ENCODE measurements at regions not wholly inside any gene's neighbourhood (a gene's known extent, or its start where the extent isn't known, plus 50 kb on each side); places are given as distances from the start of the nearest gene placed in this dataset.

DNA sequence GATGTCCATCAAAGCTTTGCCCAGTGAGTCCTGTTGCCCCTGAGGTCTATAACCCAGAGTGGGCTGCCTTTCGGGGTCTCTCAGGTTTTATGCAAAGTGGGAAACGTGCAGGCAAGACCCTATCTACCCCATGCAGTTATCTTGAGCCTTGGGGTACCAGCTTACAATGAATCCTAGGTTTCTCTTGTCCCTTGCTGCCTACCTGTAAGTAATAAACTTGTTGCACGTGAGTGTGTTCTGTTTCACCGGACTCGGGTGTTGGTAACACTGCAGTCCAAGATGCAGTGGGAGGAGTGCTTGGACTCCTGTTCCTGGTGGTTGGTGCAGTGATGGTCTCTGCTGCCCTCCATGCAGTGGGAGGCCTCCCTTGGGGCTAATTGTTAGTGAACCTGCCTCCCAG is 85.6 kb upstream of the ALDH1B1 start:
- no peak for DNase-seq (ENCODE audit: extremely low spot score, unreplicated experiment)
- Mint-ChIP-seq H3K27ac (no peak overlapping the region), H3K4me1 (ENCODE audit: unreplicated experiment) (peaks cover 13% of the 10 kb centered on the region), H3K36me3 (no peaks in the 10 kb centered on the region), H3K27me3 (peaks cover 16% of the 10 kb centered on the region), H3K9me3 (peaks cover 5% of the 10 kb centered on the region), H3K4me3 (no peak overlapping the region)
- TF ChIP-seq, protein P1, sequence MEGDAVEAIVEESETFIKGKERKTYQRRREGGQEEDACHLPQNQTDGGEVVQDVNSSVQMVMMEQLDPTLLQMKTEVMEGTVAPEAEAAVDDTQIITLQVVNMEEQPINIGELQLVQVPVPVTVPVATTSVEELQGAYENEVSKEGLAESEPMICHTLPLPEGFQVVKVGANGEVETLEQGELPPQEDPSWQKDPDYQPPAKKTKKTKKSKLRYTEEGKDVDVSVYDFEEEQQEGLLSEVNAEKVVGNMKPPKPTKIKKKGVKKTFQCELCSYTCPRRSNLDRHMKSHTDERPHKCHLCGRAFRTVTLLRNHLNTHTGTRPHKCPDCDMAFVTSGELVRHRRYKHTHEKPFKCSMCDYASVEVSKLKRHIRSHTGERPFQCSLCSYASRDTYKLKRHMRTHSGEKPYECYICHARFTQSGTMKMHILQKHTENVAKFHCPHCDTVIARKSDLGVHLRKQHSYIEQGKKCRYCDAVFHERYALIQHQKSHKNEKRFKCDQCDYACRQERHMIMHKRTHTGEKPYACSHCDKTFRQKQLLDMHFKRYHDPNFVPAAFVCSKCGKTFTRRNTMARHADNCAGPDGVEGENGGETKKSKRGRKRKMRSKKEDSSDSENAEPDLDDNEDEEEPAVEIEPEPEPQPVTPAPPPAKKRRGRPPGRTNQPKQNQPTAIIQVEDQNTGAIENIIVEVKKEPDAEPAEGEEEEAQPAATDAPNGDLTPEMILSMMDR (conservative IDR thresholded peaks at IDR 0.05) = no peak

DNA sequence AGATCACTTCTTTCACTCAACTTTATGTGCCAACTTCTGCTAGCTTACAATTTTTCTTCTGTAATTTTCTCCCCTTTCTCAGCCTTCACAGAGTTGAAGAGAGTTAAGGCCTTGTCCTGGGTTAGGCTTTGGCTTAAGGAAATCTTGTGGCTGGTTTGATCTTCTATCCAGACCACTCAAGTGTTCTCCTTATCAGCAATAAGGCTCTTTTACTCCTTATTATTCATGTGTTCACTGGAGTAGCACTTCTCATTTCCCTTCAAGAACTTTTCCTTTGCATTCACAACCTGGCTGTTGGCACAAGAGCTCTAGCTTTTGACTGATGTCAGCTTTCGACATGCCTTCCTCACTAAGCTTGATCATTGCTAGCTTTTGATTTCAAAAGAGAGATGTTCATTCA is 86.9 kb upstream of the ALDH1B1 start:
- DNase-seq (ENCODE audit: extremely low spot score, unreplicated experiment) = no peak
- Mint-ChIP-seq H3K36me3 (no peaks in the 10 kb centered on the region), H3K4me1 (ENCODE audit: unreplicated experiment) (peaks cover 12% of the 10 kb centered on the region)

DNA sequence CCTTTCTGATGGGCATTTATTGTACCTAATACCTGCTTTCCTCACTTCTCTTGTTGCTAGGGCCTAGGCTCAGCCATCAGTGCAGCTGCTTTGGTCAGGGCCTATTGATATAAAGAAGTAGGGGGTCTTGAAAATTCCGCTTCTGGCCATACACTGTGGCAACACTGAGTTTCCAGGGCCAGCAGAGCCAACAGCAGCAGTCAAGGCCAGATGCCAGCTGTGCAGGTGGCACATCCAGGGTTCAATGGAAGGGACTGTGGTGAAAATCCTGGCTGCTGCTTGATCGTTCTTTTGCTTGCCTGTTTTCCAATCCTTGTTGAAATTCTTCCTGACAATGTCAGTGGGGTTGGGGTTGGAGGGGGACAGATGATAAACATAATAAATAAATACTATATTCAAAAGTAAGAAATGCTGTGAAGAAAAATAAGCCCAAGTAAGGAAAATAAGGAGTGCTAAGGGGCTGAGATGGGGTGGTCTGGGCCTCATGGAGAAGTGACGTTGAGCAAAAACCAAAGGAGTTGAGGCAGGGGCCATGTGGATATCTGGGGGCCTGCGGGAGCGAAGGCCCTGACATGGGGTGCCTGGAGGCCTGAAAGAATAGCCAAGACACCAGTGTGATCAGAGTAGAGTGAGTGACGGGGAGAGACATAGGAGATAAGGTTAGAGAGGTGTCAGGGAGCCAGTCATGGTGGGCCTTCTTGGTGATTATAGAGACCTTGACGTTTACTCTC is 91.0 kb upstream of the ALDH1B1 start:
- Mint-ChIP-seq H3K27ac (no peak overlapping the region), H3K36me3 (no peaks in the 10 kb centered on the region), H3K27me3 (peaks cover 11% of the 10 kb centered on the region), H3K9me3 (peaks cover 5% of the 10 kb centered on the region), H3K4me3 (no peak overlapping the region), H3K4me1 (ENCODE audit: unreplicated experiment) (peaks cover 17% of the 10 kb centered on the region)
- DNase-seq (ENCODE audit: extremely low spot score, unreplicated experiment) = no peak
- TF ChIP-seq, protein P1 (conservative IDR thresholded peaks at IDR 0.05) = no peak

More for the DNA sequence above, 86.9 kb upstream of the ALDH1B1 start:
- no peak overlapping the region for H3K4me3 Mint-ChIP-seq
- TF ChIP-seq, protein P1 (conservative IDR thresholded peaks at IDR 0.05) = no peak
- no peak overlapping the region for H3K27ac Mint-ChIP-seq
- peaks cover 14% of the 10 kb centered on the region for H3K27me3 Mint-ChIP-seq
- H3K9me3 Mint-ChIP-seq = peaks cover 5% of the 10 kb centered on the region

DNA sequence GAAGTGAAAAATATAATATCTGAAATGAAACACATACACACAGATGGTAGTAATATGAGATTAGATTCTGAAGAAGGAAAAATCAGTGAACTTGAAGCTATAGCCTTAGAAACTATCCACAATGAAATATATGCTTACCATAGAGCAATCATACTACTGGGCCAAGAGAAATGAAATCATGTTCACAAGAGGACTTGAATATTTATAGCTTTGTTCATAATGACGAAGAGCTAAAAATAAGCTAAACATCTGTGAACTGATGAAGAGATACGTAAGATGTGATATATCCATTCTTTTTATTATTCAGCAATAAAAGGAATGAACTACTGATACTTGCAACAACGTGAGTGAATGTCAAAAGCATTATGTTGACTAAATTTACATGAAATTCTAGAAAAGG is 92.6 kb upstream of the ALDH1B1 start:
- Mint-ChIP-seq H3K27ac (no peak overlapping the region), H3K9me3 (no peaks in the 10 kb centered on the region), H3K4me1 (ENCODE audit: unreplicated experiment) (peaks cover 27% of the 10 kb centered on the region), H3K27me3 (peaks cover 15% of the 10 kb centered on the region), H3K36me3 (no peaks in the 10 kb centered on the region), H3K4me3 (no peak overlapping the region)
- TF ChIP-seq, protein P1 (conservative IDR thresholded peaks at IDR 0.05) = no peak
- DNase-seq (ENCODE audit: extremely low spot score, unreplicated experiment) = no peak

DNA sequence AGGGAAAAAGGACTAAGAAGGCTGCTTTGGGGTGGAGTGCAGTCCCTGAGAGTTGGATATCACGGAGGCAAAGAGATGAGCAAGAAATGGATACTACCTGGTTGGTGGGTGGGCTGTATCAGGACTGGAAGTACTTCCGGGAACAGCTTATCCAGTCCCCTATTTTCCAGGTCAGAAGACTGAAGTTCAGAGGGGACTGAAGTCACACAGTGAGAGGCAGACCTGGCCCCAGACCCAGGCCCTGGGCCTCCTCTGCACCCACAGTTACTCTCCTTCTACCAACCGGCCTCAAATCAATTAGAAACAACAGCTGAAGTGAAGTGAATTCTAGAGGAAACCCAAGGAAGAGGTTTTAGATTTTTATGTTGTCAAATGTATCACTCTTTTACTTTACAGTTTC is 93.6 kb upstream of the ALDH1B1 start:
- peaks cover 17% of the 10 kb centered on the region for H3K27me3 Mint-ChIP-seq
- no peaks in the 10 kb centered on the region for H3K36me3 Mint-ChIP-seq
- no peaks in the 10 kb centered on the region for H3K9me3 Mint-ChIP-seq
- TF ChIP-seq, protein P1 (conservative IDR thresholded peaks at IDR 0.05) = no peak
- peaks cover 27% of the 10 kb centered on the region for H3K4me1 Mint-ChIP-seq (ENCODE audit: unreplicated experiment)
- no peak for DNase-seq (ENCODE audit: extremely low spot score, unreplicated experiment)
- H3K4me3 Mint-ChIP-seq = no peak overlapping the region
- no peak overlapping the region for H3K27ac Mint-ChIP-seq

Data from type B pancreatic cell (in vitro differentiated cells).